HG02588 (cell line): ENCODE measurements at regions not wholly inside any gene's neighbourhood (a gene's known extent, or its start where the extent isn't known, plus 50 kb on each side); places are given as distances from the start of the nearest gene placed in this dataset.

Experiments
- ATAC-seq: cut with Tn5 transposase; IDR thresholded peaks from one replicate; pipeline ENCODE4 v1.9.1; 2021; ENCODE audit warnings: mild to moderate bottlenecking, moderate library complexity; ENCODE audit not compliant: unreplicated experiment

DNA sequence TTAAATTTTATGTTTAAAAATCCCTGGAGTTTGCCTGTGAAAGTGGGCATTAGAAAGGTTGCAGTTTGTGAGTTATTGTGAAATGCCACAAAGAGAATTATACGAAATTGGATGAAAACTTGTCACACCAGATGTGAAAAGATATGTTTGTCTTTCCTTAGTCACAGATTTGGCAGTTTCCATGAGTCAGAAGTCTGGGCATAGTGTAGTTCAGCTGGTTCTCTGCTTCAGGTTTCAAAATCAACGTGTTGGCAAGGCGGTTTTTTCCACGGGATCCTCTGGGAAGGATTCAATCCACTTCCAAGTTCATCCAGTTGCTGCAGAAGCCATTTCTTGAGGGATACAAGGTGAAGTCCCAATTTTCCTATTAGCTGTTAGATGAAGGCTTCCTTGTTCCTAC, 658.0 kb upstream of the CDH2 start:
- no peak for ATAC-seq

DNA sequence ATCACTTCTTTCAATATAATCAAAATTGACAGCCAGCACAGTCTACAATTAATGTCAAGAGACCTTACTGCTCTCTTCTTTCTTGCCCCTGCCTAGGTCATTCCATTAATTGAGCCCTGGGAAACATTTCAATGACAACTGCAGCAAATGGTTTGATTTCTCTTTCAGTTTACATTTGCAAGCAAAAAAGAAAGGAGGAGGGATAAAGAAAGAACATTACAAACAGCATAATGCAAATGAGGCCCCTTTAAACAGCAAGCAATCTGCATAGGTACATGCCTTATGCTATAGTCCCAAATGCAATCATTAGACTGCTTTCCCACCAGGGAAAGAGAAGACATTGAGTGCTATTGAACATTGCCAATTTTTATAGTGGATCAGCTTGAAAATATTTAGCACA, 655.0 kb upstream of the CDH2 start:
- no peak for ATAC-seq

DNA sequence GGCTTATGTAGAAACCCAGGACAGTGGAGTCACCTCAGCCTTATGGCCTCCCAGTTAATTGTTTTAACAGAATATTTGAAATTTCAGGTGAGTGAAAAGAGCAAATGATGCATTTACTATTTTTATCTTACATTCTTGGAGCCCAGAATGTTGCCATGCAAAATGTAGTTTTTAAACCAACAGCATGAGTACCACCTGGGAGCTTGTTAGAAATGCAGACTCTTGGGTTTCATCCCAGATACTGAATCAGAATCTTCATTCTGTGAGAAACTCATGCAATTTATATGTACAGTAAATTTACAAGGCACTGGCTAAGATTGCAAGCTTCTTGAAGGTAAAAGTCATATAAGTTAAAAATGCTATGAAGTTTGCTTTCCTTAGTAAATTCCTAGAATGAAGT, 654.5 kb upstream of the CDH2 start:
- ATAC-seq: no peak

DNA sequence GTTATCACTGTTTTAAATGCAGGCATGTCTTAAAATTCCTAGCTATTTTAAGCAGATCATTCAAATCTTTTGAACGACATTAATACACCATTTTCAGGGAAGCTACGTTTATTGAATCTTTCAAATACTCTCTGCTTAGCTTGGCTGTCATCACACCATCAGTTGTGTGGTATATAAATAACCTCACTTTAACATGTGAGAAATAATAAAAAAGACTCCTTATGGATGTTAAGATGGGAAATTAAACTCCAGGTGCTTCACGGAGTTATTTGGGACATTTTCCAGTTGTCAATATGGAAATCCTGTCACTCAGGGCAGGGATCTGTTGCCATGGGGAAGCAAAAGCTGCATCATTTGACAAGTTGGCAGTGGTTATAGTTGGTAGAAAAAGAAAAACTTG, 649.2 kb upstream of the CDH2 start:
- no peak for ATAC-seq

DNA sequence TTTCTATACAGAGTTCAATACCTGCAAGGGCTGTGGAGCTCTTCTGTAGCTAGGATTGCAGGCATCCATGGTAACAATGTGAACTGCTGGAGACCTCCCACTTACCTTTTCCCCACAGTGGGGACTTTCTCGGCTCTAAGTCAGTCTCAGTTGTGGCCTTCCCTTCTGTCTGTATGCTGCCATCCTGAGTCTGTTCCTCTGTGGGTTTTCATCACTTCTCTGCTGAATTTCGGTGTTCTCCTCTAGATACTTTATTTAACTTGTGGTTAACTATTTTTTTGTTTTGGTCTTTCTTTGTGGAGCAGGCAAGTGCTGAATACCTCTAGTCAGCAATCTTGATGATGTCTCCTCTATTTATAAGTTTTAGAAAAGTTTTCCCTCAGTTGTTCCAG, 647.2 kb upstream of the CDH2 start:
- ATAC-seq: no peak

DNA sequence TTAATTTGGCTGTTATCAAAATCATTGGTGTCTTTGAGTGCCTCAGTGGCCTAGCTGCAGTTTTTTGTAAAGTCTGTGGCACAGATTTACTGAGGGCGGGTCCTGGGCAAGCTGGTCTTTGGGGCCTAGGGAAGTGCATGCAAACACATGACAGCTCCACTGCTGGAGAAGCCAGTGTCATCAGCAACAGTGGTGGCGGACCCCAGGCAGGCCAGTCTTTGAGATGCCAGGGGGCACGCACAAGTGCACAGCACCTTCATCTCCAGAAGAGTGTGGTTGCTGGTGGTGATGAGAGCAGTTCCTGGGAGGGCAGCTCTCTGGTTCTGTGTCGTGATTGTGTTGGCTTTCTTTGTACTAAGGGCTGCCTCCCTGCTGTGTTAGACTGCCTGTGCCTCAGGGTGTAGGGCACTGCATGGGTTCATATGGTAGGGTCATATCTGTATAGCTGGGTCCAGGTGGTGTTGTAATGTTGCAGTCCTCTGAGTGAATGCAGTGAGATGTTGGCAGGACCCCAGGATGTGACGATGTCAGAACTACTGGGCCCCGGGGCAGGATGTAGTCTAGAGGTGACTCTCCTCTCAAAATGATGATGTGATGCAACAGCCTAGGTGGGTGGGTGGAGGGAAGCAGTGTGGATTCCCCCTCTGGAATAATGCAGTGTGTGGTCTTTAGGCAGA, 646.7 kb upstream of the CDH2 start:
- ATAC-seq: no peak

DNA sequence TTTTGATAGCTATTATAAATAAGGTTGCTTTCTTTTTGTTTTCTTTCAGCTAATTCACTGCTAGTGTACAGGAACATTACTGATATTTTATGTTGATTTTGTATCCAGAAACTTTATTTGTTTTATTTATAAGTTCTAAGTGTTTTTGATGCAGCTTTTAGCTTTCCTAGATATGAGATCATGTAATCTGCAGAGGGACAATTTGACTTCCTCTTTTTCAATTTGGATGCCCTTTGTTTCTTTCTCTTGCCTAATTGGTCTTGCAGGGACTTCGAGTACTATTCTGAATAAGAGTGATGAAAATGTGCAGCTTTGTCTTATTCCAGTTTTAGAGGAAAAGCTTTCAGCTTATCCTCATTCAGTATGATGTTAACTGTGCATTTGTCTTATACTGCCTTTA, 643.4 kb upstream of the CDH2 start:
- ATAC-seq: no peak

DNA sequence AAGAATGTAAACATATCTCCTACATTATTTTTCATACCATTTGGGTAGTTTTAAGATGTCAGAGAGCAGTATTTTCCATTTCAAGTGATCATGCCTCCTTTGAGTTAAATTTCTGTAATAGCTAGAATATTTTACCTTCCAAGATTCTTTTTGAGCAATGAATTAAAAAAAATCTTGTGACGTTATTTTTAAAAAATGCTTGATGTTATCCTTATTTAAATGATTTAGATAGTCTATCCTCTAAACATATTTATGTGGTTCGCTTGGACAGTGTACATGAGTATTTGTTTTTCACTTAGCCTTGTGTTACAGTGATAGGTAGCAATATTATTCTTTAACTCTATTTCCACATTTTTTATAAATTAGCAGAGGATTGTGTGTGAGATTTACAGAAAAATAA, 639.2 kb upstream of the CDH2 start:
- ATAC-seq: no peak

DNA sequence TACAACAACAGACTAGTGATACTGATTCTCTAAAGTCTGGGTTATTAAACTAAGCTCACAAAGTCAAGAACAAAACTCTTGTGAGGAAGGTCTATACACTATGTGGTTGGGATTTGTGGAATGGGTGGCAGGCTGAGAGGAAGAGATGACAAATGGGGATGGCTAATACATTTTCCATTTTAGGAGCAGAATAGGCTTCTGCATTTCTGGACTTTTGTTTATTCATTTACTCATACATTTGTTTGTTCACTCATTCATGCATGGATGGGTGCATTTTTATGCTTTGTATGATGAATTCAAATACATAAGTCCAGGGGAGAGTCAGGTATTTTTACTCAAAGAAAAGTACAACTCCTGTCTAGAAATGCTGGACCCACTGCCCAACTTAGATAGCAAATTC, 637.4 kb upstream of the CDH2 start:
- ATAC-seq: no peak

DNA sequence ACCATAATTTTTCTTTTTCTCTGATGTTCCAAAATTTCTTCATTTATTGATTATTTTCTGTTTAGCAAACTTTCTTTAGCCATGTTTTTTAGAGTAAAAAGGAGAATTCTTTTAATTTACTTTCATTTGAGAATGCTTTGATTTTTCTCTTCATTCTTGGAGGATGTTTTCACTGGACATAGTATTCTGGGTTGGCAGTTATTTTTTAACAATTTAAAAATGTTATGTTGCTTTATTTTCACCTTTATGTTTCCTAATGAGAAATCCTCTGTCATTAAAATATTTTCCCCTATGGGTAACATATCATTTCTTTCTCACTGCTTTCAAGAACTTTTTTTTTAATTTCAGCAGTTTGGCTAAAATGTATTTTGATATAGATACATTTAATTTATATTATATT, 631.4 kb upstream of the CDH2 start:
- no peak for ATAC-seq

DNA sequence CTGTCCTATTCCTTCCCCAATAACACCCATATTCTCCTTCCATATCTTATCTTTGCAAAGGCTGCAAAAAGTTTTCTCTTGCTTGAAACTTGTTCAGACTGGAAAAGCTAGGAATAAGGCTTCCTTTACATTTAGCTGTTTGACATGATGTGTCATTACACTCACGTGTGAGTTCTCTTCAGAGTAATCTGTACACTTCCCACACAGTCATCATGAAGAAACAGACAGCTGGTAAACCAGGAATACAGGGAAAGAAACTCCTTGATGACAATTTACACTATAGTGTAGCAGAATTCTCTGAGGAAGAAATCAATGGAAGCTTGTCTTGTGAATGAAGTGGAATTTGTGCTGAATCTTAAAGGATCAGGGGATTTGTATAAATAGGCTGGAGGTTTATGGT, 628.6 kb upstream of the CDH2 start:
- ATAC-seq: no peak

DNA sequence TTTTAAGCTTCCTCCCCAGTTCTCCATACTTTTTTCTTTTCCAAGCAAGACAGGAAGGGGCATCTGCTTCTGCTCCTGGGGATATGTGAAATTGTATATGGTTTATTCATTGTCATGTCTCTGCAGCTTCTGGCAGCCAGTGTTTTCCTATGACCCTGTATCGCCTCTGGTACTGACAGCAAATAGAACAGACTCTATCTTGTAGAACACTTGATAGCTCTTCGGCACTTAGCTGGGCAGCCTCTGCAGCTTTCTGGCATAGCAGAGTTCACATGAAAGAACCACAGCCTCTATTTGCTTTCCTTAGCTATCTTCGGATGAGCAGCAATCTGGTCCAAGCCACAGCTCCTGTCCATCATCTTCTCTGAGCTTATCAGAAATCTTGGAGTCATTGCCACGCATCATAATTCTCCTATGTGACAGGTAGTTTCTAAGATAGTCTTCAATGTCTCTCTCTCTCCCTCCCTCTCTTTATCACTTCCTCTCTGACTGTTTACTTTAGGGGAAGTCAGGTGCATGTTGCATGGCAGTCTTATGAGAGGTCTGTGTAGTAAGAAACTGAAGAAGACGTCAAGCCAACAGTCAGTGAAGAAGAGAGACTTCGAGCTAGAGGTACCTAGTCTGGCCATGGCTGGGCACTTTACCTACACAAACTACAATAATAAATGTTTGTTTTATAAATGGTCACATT, 627.7 kb upstream of the CDH2 start:
- ATAC-seq: no peak

DNA sequence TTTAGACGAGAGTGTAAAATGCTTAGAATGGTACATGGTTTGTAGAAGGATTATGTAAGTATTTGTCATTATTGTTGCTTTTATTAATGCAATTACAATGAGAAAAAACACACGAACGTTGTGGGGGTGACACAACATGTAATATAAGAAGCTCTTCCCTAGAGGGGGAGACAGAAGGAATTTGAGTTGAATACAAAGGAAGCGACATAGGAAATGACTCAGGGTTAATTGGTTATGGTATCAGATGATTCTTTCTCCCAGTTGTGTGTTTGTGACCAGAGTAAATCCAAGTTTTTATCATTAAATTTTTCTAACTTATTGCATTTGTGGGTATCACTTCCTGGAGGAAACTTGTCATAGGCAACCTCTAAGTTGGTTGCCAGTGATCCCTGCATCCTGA, 625.6 kb upstream of the CDH2 start:
- ATAC-seq: no peak

DNA sequence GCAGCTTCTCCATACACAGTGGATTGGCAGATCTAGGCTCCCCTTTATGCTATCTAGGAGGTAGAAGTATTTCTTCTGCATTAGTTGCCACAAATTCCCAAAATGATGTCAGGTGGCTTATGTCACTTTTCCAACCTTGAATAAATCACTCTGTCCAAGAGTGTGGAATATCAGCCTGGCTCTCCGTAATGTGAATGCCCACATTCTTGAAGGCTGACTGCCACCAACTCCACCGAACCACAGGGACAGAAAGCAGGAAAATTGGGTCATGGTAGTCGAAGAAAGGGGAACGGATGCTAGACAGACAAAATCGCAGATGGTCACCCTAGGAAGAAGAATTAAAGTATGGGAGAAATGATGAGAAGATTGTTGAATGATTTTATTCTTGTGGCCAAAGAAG, 624.9 kb upstream of the CDH2 start:
- no peak for ATAC-seq

DNA sequence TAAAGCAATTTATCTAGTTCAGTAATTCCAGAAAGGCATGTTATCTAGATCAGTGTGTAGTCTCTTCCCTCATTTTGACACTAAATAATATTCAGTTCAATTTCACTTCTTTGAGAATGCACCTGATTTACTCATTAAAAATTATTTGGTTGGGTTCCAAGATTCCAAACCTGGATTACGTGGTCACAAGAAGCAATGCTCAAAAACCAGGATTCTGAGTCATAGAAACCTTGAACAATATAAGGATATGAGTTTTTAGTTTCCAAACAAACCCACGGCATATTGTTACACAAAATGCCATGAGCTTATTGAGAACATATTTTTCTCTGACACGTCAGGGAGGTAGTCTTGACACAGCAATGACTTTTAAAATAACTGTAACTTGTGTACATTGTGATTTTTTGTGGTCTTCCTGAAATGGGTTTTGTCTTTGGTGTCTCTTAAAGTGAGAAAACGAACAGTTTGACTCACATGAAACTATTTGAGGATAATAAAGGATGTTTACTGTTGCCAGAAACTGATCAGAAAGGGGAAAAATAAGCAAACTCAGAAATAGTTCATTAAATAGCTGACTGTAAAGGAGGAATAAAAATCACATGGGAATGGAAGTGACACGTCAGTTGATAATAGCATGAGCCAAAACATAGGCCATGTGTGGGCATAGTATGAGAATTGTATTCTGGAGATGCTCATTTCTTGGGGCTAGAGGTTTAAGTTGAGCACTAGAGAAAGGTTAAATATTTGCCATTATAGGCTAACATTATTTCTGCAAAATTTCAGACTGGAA, 617.7 kb upstream of the CDH2 start:
- no peak for ATAC-seq

DNA sequence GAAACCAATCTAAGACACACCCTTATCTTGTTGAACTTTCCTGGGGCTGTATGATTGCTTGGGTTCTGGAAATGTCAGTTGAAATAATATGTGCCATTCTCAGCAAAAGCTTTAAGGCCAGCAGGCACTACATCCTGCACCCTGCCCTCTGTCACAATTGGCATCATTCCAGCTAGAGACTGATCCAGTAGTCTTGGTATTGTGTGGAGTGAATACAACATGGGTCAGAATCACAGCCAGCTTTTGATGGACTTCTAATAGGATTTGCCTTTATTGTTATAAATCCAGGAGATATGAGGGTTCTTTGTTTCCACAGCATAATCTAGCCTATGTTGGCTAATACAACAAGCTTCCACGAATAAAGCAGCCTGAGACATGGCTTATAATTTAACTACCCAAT, 617.0 kb upstream of the CDH2 start:
- ATAC-seq: no peak

DNA sequence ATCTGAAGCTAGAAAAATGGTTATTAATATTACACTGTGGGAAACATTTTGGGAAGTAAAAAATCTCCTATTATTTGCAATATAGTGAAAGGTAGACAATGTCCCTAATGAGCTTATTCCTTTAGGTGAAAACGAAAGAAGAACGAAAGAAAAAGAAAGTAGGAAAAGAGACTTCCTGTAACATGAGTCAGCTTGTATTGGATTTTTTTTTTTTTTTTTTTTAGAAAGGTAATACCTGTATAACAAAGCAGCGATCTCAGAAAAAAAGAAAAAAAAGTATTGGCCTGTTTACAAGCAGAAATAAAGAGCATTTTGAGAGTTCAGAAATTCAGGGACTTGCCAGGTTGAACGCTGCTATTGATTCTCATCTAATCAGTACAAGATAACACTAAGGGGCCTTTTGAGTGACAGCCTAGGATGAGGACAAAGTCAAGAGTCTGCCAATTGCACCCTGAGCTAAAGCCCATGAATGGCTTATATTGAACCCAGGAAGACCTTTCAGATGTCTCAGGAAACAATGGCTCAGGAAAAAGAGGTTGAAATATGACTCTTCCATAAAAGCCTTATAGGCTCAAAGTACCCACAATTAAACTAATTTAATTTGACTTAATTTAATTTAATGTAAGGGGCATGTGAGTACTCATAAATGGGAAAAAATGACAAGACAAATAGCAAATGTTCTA, 615.6 kb upstream of the CDH2 start:
- no peak for ATAC-seq

DNA sequence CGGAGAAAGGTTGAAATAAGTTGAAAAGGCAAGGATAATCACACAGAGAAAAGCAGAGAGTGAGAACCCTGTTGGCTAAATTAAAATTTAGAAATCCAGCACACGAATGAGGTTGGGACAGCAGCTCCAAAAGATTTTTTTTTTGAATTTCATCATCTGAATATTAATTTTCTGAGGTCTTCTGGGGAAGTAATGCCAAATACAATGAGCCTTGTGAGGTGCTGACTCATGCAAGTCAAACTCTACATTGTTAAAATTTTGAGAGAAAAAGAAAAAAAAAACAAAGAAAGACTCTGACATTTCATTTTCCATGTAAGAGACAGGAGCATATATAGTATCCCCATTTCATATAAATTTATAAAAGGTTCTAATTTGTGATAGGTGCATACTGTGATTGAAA, 614.2 kb upstream of the CDH2 start:
- ATAC-seq: no peak

DNA sequence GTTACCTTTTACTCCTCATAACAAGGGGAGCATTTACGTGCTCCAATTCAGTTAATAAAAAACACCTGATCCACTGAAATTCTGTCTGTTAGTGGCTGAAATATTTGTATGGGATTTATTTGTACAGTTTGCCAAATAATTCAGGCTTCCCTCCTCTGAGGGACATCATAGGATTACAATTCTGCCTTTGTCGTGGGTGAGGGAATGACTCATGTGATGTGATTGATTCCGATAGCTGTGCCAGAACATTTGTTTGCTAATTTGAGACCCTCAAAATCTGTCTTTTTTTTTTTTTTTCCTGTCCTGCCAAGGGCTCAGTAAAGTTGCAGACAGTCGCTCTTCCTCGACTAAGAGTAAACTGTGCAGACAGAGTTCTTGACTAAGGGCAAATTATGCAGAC, 612.6 kb upstream of the CDH2 start:
- no peak for ATAC-seq

DNA sequence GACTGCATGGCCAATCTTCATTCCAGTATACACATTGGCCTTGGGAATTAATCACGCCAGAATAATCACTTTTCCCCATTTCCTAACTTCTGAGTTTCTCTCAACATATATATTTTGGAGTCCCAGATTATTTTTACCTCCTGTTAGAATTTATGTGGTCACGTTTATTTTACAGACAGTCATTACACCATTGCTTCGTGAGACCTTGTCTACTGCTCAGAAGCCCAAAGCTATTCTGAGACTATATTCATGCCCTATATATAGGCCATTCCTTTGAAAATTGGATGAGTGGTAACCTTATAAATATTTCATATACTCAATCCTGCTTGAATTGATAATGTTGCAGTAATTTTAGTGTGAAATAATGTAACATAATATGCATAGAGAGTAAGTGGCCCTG, 610.0 kb upstream of the CDH2 start:
- ATAC-seq: no peak

DNA sequence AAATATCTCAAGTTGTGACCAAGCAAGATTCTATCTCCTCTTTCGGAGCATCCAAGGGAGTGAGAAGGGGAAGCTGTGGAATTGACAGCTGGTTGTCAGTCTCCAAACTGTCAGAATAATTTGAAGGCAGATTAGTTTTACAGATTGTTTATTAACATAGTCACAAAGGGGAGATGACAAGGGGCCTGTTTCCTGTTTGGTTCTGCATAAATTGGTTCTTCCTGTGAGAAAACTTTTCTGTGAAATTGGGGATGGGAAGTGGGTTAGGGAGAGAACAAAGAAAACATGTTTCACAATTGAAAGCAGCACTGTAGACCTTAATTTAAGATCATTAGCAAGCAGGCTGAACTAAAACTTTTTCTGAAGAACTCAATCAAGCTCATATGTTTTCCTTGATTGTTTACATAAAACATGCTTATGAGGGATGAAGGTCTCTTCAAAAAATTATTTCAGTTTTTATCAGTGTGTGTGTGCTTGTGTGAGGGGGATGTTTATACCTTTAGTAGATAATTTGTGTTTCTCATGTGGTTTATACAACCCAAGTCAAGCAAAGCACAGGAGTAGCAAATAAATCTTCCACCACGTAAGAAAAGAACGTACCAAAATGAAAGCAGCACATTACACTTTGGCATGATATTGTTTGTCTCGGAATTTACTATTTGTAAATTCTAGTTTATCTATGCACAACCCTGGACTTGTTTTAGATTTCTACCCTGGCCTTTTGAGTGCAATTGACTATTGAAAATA, 604.9 kb upstream of the CDH2 start:
- ATAC-seq: no peak
